ENCODE measurements at regions not wholly inside any gene's neighbourhood (a gene's known extent, or its start where the extent isn't known, plus 50 kb on each side); places are given as distances from the start of the nearest gene placed in this dataset.
"Not testable (repeated sequence)": the region's sequence is repeated elsewhere in the genome, so short reads cannot be mapped to it uniquely, and the experiment has no call there.

GRCh38 chr13:76829572-76830327 is 56.5 kb downstream of the KCTD12 start:
- DNase-seq (ENCODE audit: missing footprints) (no peak), ATAC-seq (peak; percentile 66)
- intact Hi-C loops (cut with DNase I), result loop anchor here (10.0 kb wide), 1 partner anchor 115 kb away; no protein-coding TSS in a partner anchor

- intact Hi-C loops (cut with DNase I), result loop anchor here (10.0 kb wide), 1 partner anchor 114 kb away; no protein-coding TSS in a partner anchor
- ATAC-seq (no peak), DNase-seq (ENCODE audit: missing footprints) (no peak)
Observed at GRCh38 chr13:76828316-76828741, 57.9 kb downstream of the KCTD12 start.

- DNase-seq (ENCODE audit: missing footprints) (no peak), ATAC-seq (no peak)
- intact Hi-C loops (cut with DNase I), result loop anchor here (10.0 kb wide), 1 partner anchor 112 kb away; no protein-coding TSS in a partner anchor
Observed at GRCh38 chr13:76826527-76826926, 59.7 kb downstream of the KCTD12 start.

- intact Hi-C loops (cut with DNase I), result loop anchor here (10.0 kb wide), 1 partner anchor 111 kb away; no protein-coding TSS in a partner anchor
- ATAC-seq (no peak), DNase-seq (ENCODE audit: missing footprints) (no peak)
Observed at GRCh38 chr13:76825430-76825829, 60.8 kb downstream of the KCTD12 start.

GRCh38 chr13:76823969-76824368 is 62.2 kb downstream of the KCTD12 start:
- DNase-seq (ENCODE audit: missing footprints), result no peak
- ATAC-seq, result no peak
- intact Hi-C loops (cut with DNase I), result loop anchor here (2.0 to 10.0 kb wide), 3 partner anchors 61 to 157 kb away; no protein-coding TSS in a partner anchor

- DNase-seq (ENCODE audit: missing footprints) (no peak), ATAC-seq (peak; percentile 23)
- intact Hi-C loops (cut with DNase I), result loop anchor here (2.0 to 10.0 kb wide), 3 partner anchors 62 to 155 kb away; no protein-coding TSS in a partner anchor
Observed at GRCh38 chr13:76822698-76823267, 63.4 kb downstream of the KCTD12 start.

- not testable (repeated sequence) for ATAC-seq; DNase-seq (ENCODE audit: missing footprints)
- intact Hi-C loops (cut with DNase I), result loop anchor here (5.0 to 10.0 kb wide), 2 partner anchors 106 to 154 kb away; no protein-coding TSS in a partner anchor
Observed at GRCh38 chr13:76821222-76821621, 65.0 kb downstream of the KCTD12 start.

GRCh38 chr13:76820759-76821158 is 65.4 kb downstream of the KCTD12 start:
- peak; percentile 95 for ATAC-seq
- peak; percentile 76 for DNase-seq (ENCODE audit: missing footprints)
- intact Hi-C loops (cut with DNase I), result loop anchor here (5.0 to 10.0 kb wide), 2 partner anchors 106 to 153 kb away; no protein-coding TSS in a partner anchor

GRCh38 chr13:76816394-76816793 is 69.8 kb downstream of the KCTD12 start:
- intact Hi-C loops (cut with DNase I), result no loop called here
- DNase-seq (ENCODE audit: missing footprints), result no peak
- ATAC-seq, result no peak

- ATAC-seq (no peak), DNase-seq (ENCODE audit: missing footprints) (no peak)
- intact Hi-C loops (cut with DNase I), result no loop called here
Observed at GRCh38 chr13:76815344-76815743, 70.9 kb downstream of the KCTD12 start.

- DNase-seq (ENCODE audit: missing footprints), result no peak
- no peak for ATAC-seq
- intact Hi-C loops (cut with DNase I), result no loop called here
Observed at GRCh38 chr13:76813891-76814290, 72.3 kb downstream of the KCTD12 start.

- ATAC-seq (peak; percentile 75), DNase-seq (ENCODE audit: missing footprints) (peak; percentile 79)
- intact Hi-C loops (cut with DNase I), result no loop called here
Observed at GRCh38 chr13:76813000-76813691, 73.1 kb downstream of the KCTD12 start.

- intact Hi-C loops (cut with DNase I), result no loop called here
- DNase-seq (ENCODE audit: missing footprints) (peak; percentile 88), ATAC-seq (peak; percentile 96)
Observed at GRCh38 chr13:76812206-76812897, 73.9 kb downstream of the KCTD12 start.

GRCh38 chr13:76809389-76809788 is 76.8 kb downstream of the KCTD12 start:
- intact Hi-C loops (cut with DNase I), result loop anchor here (5.0 kb wide), 2 partner anchors 47 to 142 kb away; no protein-coding TSS in a partner anchor
- DNase-seq (ENCODE audit: missing footprints) (no peak), ATAC-seq (no peak)

GRCh38 chr13:76808927-76809326 is 77.3 kb downstream of the KCTD12 start:
- no peak for ATAC-seq
- no peak for DNase-seq (ENCODE audit: missing footprints)
- intact Hi-C loops (cut with DNase I), result loop anchor here (5.0 kb wide), 2 partner anchors 47 to 142 kb away; no protein-coding TSS in a partner anchor

- no peak for ATAC-seq
- intact Hi-C loops (cut with DNase I), result loop anchor here (5.0 kb wide), 3 partner anchors 42 to 138 kb away; no protein-coding TSS in a partner anchor
- DNase-seq (ENCODE audit: missing footprints), result no peak
Observed at GRCh38 chr13:76804801-76805200, 81.4 kb downstream of the KCTD12 start.

GRCh38 chr13:76803831-76804230 is 82.4 kb downstream of the KCTD12 start:
- DNase-seq (ENCODE audit: missing footprints) (no peak), ATAC-seq (peak; percentile 68)
- intact Hi-C loops (cut with DNase I), result loop anchor here (5.0 kb wide), 1 partner anchor 82 kb away; no protein-coding TSS in a partner anchor

- intact Hi-C loops (cut with DNase I), result loop anchor here (5.0 kb wide), 1 partner anchor 79 kb away; no protein-coding TSS in a partner anchor
- no peak for DNase-seq (ENCODE audit: missing footprints)
- no peak for ATAC-seq
Observed at GRCh38 chr13:76800943-76801342, 85.3 kb downstream of the KCTD12 start.

Data from Right ventricle myocardium inferior (tissue), 1 donor.